WTC11 (cell line): ENCODE measurements at regions not wholly inside any gene's neighbourhood (a gene's known extent, or its start where the extent isn't known, plus 50 kb on each side); places are given as distances from the start of the nearest gene placed in this dataset.

Experiments used
- ATAC-seq: fragments of 200-7000 bp; cut with Tn5 transposase; 2 replicates; pipeline ENCODE4 v1.10.0; 2021; ENCODE audit warnings: mild to moderate bottlenecking, moderate library complexity
- CTCF ChIA-PET: fragments of 300-600 bp; sonication (Branson Sonifier 250); formaldehyde crosslinking; loops from one replicate; lab custom pipeline; 2021; ENCODE audit warnings: antibody characterized with exemption; lab: Charles Lee
- POLR2A ChIA-PET: fragments of 350-600 bp; sonication (Branson Sonifier 250); formaldehyde crosslinking; loops from one replicate; lab custom pipeline; 2021; ENCODE audit warnings: antibody characterized with exemption; lab: Charles Lee
- DNase-seq: peaks from one replicate; pipeline ENCODE4 v3.0.0; 2021; ENCODE audit warnings: low spot score
- H3K27ac Mint-ChIP-seq: 2 replicates; pipeline ENCODE4 v1.8.0; 2021; ENCODE audit warnings: mixed read lengths
- H3K27me3 Mint-ChIP-seq: 2 replicates; pipeline ENCODE4 v1.8.0; 2021; ENCODE audit warnings: low read depth, mild to moderate bottlenecking, moderate library complexity, mixed read lengths
- H3K36me3 Mint-ChIP-seq: 2 replicates; pipeline ENCODE4 v1.8.0; 2021; ENCODE audit warnings: mixed read lengths
- H3K4me1 Mint-ChIP-seq: 2 replicates; pipeline ENCODE4 v1.8.0; 2022; ENCODE audit warnings: mixed read lengths
- H3K4me3 Mint-ChIP-seq: 2 replicates; pipeline ENCODE4 v1.8.0; 2021; ENCODE audit warnings: mild to moderate bottlenecking, moderate library complexity, mixed read lengths
- H3K9me3 Mint-ChIP-seq: 2 replicates; pipeline ENCODE4 v1.8.0; 2021; ENCODE audit warnings: mixed read lengths
- ATF1 ChIP-seq: sonication (generic); formaldehyde crosslinking; IDR thresholded peaks from 2 replicates; pipeline ENCODE4 v1.8.1; 2023; ENCODE audit warnings: mild to moderate bottlenecking, moderate library complexity, missing genetic modification reagents
- EMX1 ChIP-seq: fragments of 250-450 bp; sonication (Bioruptor Pico); IDR thresholded peaks from 2 replicates; pipeline ENCODE4 v1.8.0; 2021; ENCODE audit warnings: mild to moderate bottlenecking
- ESRRA ChIP-seq: sonication (generic); formaldehyde crosslinking; IDR thresholded peaks from 2 replicates; pipeline ENCODE4 v1.8.1; 2022; ENCODE audit warnings: mild to moderate bottlenecking, missing genetic modification reagents, borderline replicate concordance
- FOXK1 ChIP-seq: sonication (generic); formaldehyde crosslinking; IDR thresholded peaks from 2 replicates; pipeline ENCODE4 v1.8.0; 2022; ENCODE audit warnings: mild to moderate bottlenecking, moderate library complexity, missing genetic modification reagents
- GTF2I ChIP-seq: fragments of 250-450 bp; sonication (Bioruptor Pico); conservative IDR thresholded peaks from 2 replicates; pipeline ENCODE4 v1.4.0; 2021; ENCODE audit warnings: mild to moderate bottlenecking
- MYBL2 ChIP-seq: sonication (generic); formaldehyde crosslinking; IDR thresholded peaks from 2 replicates; pipeline ENCODE4 v1.8.1; 2023; ENCODE audit warnings: mild to moderate bottlenecking, moderate library complexity, missing genetic modification reagents
- NFE2L1 ChIP-seq: sonication (generic); formaldehyde crosslinking; IDR thresholded peaks from 2 replicates; pipeline ENCODE4 v1.8.1; 2023; ENCODE audit warnings: missing genetic modification reagents
- NFYB ChIP-seq: sonication (generic); formaldehyde crosslinking; conservative IDR thresholded peaks from 2 replicates; pipeline ENCODE4 v1.8.0; 2022; ENCODE audit warnings: low read depth, missing genetic modification reagents
- NR2C2 ChIP-seq: sonication (generic); formaldehyde crosslinking; IDR thresholded peaks from 2 replicates; pipeline ENCODE4 v1.8.0; 2022; ENCODE audit warnings: mild to moderate bottlenecking, missing genetic modification reagents
- PRRX2 ChIP-seq: fragments of 250-450 bp; sonication (Bioruptor Pico); IDR thresholded peaks from 2 replicates; pipeline ENCODE4 v1.8.0; 2021; ENCODE audit warnings: mild to moderate bottlenecking
- RORB ChIP-seq: fragments of 250-450 bp; sonication (Bioruptor Pico); IDR thresholded peaks from 2 replicates; pipeline ENCODE4 v1.9.0; 2021; ENCODE audit warnings: mild to moderate bottlenecking
- SMAD4 ChIP-seq: sonication (generic); formaldehyde crosslinking; IDR thresholded peaks from 2 replicates; pipeline ENCODE4 v1.8.0; 2022; ENCODE audit warnings: mild to moderate bottlenecking, missing genetic modification reagents
- SP1 ChIP-seq: sonication (generic); formaldehyde crosslinking; conservative IDR thresholded peaks from 2 replicates; pipeline ENCODE4 v1.8.1; 2022; ENCODE audit warnings: missing genetic modification reagents
- TP53 ChIP-seq: sonication (generic); formaldehyde crosslinking; IDR thresholded peaks from 2 replicates; pipeline ENCODE4 v1.8.1; 2023; ENCODE audit warnings: mild to moderate bottlenecking, missing genetic modification reagents
- ZNF138 ChIP-seq: sonication (generic); formaldehyde crosslinking; conservative IDR thresholded peaks from 2 replicates; pipeline ENCODE4 v1.8.1; 2022; ENCODE audit warnings: mild to moderate bottlenecking, moderate library complexity, missing genetic modification reagents
- ZNF263 ChIP-seq: sonication (generic); formaldehyde crosslinking; IDR thresholded peaks from 2 replicates; pipeline ENCODE4 v1.8.1; 2022; ENCODE audit warnings: low read depth, mild to moderate bottlenecking, moderate library complexity, missing genetic modification reagents
- ZNF317 ChIP-seq: sonication (generic); formaldehyde crosslinking; IDR thresholded peaks from 2 replicates; pipeline ENCODE4 v1.8.1; 2023; ENCODE audit warnings: low read depth, mild to moderate bottlenecking, moderate library complexity, missing genetic modification reagents, borderline replicate concordance
- ZNF423 ChIP-seq: fragments of 250-450 bp; sonication (Bioruptor Pico); IDR thresholded peaks from 2 replicates; pipeline ENCODE4 v2.1.2; 2022; ENCODE audit warnings: mild to moderate bottlenecking, moderate library complexity
- ZNF671 ChIP-seq: fragments of 250-450 bp; sonication (Bioruptor Pico); IDR thresholded peaks from 2 replicates; pipeline ENCODE4 v1.8.0; 2021; ENCODE audit warnings: mild to moderate bottlenecking
- TF ChIP-seq, protein P1 (sequence below): sonication (generic); formaldehyde crosslinking; IDR thresholded peaks from 2 replicates; pipeline ENCODE4 v1.8.1; 2022; ENCODE audit warnings: mild to moderate bottlenecking, missing genetic modification reagents, moderate library complexity, borderline replicate concordance
- TF ChIP-seq, protein P2 (sequence below): sonication (generic); formaldehyde crosslinking; IDR thresholded peaks from 2 replicates; pipeline ENCODE4 v1.8.1; 2022; ENCODE audit warnings: missing genetic modification reagents, borderline replicate concordance
- TF ChIP-seq, protein P3 (sequence below): sonication (generic); formaldehyde crosslinking; IDR thresholded peaks from 2 replicates; pipeline ENCODE4 v1.8.0; 2022; ENCODE audit warnings: missing genetic modification reagents
- TF ChIP-seq, protein P4 (sequence below): sonication (generic); formaldehyde crosslinking; IDR thresholded peaks from 2 replicates; pipeline ENCODE4 v1.8.1; 2022; ENCODE audit warnings: low read depth, mild to moderate bottlenecking, moderate library complexity, missing genetic modification reagents, borderline replicate concordance
- TF ChIP-seq, protein P5 (sequence below): fragments of 250-450 bp; sonication (Bioruptor Pico); IDR thresholded peaks from 2 replicates; pipeline ENCODE4 v1.8.0; 2021; ENCODE audit warnings: mild to moderate bottlenecking
- TF ChIP-seq, protein P6 (sequence below): fragments of 200-600 bp; IDR thresholded peaks from 2 replicates; pipeline ENCODE4 v1.8.0; 2022; ENCODE audit warnings: antibody characterized with exemption

DNA sequence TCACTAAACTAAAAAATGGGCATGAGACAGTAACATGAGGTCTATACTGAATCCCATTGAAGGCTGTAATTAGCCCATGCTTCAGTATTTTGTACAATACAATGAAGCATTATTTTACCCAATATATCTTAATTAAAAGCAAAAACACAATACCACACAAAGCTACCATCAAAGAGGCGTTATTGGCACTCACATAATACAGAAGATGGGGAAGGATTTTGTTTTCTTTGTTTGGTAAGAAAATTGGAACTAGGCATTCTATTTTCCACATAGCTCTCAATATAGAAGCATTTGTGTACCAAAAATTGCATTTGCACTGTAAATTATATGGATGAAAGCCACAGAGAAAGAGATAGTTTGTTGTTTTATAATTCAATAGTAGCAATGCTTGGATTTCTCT lies 761.0 kb downstream of the EFNA5 start:
- H3K36me3 Mint-ChIP-seq = peaks cover 6% of the 10 kb centered on the region
- POLR2A ChIA-PET = no interaction called here
- CTCF ChIA-PET = no interaction called here
- H3K27ac Mint-ChIP-seq = no peak overlapping the region
- no peak for DNase-seq
- H3K4me1 Mint-ChIP-seq = peaks cover 24% of the 10 kb centered on the region
- peaks cover 9% of the 10 kb centered on the region; the same call in 1 of the 2 replicates for H3K9me3 Mint-ChIP-seq
- ATAC-seq = no peak
- TF ChIP-seq ZNF317 (CRISPR knock-in tag) (no peak), NR2C2 (no peak)
- TF ChIP-seq, protein P1, sequence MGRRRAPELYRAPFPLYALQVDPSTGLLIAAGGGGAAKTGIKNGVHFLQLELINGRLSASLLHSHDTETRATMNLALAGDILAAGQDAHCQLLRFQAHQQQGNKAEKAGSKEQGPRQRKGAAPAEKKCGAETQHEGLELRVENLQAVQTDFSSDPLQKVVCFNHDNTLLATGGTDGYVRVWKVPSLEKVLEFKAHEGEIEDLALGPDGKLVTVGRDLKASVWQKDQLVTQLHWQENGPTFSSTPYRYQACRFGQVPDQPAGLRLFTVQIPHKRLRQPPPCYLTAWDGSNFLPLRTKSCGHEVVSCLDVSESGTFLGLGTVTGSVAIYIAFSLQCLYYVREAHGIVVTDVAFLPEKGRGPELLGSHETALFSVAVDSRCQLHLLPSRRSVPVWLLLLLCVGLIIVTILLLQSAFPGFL (CRISPR knock-in tag) = no peak
- no peak overlapping the region for H3K4me3 Mint-ChIP-seq
- H3K27me3 Mint-ChIP-seq = no peaks in the 10 kb centered on the region

DNA sequence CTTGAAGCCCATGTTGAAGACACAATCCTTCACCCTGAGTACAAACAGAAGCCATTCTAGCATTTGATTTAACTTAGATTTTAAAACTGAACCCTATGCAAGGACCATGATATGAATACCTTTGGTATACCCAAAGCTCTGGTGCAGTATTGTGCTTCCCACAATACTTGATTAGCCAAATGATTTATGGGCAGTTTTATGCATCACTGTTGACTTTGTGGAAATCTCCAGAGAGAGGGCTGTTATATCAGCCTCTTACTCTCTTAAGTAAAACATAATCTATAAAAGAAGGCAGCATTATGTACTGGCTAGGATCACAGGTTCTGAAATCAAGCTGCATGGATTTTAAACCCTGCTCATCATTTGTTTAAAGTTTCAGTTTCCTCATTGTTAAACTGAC lies 762.8 kb downstream of the EFNA5 start:
- Mint-ChIP-seq H3K4me3 (no peak overlapping the region), H3K9me3 (no peaks in the 10 kb centered on the region)
- TF ChIP-seq SMAD4 = no peak
- TF ChIP-seq NR2C2 = no peak
- no peak for TF ChIP-seq PRRX2 (CRISPR knock-in tag)
- TF ChIP-seq ATF1 (CRISPR knock-in tag) = no peak
- no peak for TF ChIP-seq ZNF263
- TF ChIP-seq, protein P2, sequence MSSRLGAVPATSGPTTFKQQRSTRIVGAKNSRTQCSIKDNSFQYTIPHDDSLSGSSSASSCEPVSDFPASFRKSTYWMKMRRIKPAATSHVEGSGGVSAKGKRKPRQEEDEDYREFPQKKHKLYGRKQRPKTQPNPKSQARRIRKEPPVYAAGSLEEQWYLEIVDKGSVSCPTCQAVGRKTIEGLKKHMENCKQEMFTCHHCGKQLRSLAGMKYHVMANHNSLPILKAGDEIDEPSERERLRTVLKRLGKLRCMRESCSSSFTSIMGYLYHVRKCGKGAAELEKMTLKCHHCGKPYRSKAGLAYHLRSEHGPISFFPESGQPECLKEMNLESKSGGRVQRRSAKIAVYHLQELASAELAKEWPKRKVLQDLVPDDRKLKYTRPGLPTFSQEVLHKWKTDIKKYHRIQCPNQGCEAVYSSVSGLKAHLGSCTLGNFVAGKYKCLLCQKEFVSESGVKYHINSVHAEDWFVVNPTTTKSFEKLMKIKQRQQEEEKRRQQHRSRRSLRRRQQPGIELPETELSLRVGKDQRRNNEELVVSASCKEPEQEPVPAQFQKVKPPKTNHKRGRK = no peak
- no peak for TF ChIP-seq RORB (CRISPR knock-in tag)
- TF ChIP-seq MYBL2 (CRISPR knock-in tag) = no peak
- TF ChIP-seq ZNF138 (CRISPR knock-in tag) = no peak
- TF ChIP-seq, protein P3, sequence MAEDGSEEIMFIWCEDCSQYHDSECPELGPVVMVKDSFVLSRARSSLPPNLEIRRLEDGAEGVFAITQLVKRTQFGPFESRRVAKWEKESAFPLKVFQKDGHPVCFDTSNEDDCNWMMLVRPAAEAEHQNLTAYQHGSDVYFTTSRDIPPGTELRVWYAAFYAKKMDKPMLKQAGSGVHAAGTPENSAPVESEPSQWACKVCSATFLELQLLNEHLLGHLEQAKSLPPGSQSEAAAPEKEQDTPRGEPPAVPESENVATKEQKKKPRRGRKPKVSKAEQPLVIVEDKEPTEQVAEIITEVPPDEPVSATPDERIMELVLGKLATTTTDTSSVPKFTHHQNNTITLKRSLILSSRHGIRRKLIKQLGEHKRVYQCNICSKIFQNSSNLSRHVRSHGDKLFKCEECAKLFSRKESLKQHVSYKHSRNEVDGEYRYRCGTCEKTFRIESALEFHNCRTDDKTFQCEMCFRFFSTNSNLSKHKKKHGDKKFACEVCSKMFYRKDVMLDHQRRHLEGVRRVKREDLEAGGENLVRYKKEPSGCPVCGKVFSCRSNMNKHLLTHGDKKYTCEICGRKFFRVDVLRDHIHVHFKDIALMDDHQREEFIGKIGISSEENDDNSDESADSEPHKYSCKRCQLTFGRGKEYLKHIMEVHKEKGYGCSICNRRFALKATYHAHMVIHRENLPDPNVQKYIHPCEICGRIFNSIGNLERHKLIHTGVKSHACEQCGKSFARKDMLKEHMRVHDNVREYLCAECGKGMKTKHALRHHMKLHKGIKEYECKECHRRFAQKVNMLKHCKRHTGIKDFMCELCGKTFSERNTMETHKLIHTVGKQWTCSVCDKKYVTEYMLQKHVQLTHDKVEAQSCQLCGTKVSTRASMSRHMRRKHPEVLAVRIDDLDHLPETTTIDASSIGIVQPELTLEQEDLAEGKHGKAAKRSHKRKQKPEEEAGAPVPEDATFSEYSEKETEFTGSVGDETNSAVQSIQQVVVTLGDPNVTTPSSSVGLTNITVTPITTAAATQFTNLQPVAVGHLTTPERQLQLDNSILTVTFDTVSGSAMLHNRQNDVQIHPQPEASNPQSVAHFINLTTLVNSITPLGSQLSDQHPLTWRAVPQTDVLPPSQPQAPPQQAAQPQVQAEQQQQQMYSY (CRISPR knock-in tag) = no peak
- TF ChIP-seq ESRRA (CRISPR knock-in tag) = no peak
- TF ChIP-seq NFYB = no peak
- TF ChIP-seq, all 79 proteins: peak for 0
- no peaks in the 10 kb centered on the region for H3K27me3 Mint-ChIP-seq
- H3K4me1 Mint-ChIP-seq = peaks cover 31% of the 10 kb centered on the region
- CTCF ChIA-PET = no interaction called here
- POLR2A ChIA-PET = no interaction called here
- no peak overlapping the region for H3K27ac Mint-ChIP-seq
- H3K36me3 Mint-ChIP-seq = no peaks in the 10 kb centered on the region
- DNase-seq = no peak
- ATAC-seq = no peak

DNA sequence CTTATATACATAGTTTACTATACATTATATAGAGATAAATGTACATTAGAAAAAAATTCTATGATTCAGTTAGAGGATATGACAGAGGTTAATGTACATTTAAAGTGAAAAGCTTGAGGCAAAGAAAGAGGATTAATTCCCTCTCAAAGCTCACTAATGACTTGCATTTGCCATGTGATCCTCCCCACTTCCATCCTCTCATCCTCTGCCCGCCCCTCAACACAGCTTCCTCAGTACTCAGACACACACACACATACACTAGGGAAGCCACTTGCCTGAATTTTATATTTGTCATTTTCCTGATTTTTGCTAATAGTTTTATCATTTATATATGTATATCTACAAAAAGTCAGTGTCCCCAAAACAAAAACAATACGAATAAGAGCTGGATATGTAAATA lies 764.5 kb downstream of the EFNA5 start:
- ChIA-PET POLR2A (no interaction called here), CTCF (no interaction called here)
- Mint-ChIP-seq H3K4me3 (no peak overlapping the region), H3K27me3 (no peaks in the 10 kb centered on the region), H3K36me3 (no peaks in the 10 kb centered on the region), H3K27ac (no peak overlapping the region), H3K9me3 (no peaks in the 10 kb centered on the region), H3K4me1 (peaks cover 31% of the 10 kb centered on the region)
- DNase-seq (no peak), ATAC-seq (0 out of 2 replicates have a peak, but pooled peaks have one; percentile 51)
- no peak for TF ChIP-seq TP53 (CRISPR knock-in tag)
- no peak for TF ChIP-seq EMX1
- TF ChIP-seq GTF2I = no peak
- TF ChIP-seq FOXK1 (CRISPR knock-in tag) = no peak
- TF ChIP-seq PRRX2 (CRISPR knock-in tag) = no peak
- no peak for TF ChIP-seq ZNF423
- TF ChIP-seq, protein P4, sequence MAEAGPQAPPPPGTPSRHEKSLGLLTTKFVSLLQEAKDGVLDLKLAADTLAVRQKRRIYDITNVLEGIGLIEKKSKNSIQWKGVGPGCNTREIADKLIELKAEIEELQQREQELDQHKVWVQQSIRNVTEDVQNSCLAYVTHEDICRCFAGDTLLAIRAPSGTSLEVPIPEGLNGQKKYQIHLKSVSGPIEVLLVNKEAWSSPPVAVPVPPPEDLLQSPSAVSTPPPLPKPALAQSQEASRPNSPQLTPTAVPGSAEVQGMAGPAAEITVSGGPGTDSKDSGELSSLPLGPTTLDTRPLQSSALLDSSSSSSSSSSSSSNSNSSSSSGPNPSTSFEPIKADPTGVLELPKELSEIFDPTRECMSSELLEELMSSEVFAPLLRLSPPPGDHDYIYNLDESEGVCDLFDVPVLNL (CRISPR knock-in tag) = no peak
- TF ChIP-seq, protein P5, sequence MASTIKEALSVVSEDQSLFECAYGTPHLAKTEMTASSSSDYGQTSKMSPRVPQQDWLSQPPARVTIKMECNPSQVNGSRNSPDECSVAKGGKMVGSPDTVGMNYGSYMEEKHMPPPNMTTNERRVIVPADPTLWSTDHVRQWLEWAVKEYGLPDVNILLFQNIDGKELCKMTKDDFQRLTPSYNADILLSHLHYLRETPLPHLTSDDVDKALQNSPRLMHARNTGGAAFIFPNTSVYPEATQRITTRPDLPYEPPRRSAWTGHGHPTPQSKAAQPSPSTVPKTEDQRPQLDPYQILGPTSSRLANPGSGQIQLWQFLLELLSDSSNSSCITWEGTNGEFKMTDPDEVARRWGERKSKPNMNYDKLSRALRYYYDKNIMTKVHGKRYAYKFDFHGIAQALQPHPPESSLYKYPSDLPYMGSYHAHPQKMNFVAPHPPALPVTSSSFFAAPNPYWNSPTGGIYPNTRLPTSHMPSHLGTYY (CRISPR knock-in tag) = no peak
- TF ChIP-seq ZNF671 (CRISPR knock-in tag) = no peak
- TF ChIP-seq, protein P6, sequence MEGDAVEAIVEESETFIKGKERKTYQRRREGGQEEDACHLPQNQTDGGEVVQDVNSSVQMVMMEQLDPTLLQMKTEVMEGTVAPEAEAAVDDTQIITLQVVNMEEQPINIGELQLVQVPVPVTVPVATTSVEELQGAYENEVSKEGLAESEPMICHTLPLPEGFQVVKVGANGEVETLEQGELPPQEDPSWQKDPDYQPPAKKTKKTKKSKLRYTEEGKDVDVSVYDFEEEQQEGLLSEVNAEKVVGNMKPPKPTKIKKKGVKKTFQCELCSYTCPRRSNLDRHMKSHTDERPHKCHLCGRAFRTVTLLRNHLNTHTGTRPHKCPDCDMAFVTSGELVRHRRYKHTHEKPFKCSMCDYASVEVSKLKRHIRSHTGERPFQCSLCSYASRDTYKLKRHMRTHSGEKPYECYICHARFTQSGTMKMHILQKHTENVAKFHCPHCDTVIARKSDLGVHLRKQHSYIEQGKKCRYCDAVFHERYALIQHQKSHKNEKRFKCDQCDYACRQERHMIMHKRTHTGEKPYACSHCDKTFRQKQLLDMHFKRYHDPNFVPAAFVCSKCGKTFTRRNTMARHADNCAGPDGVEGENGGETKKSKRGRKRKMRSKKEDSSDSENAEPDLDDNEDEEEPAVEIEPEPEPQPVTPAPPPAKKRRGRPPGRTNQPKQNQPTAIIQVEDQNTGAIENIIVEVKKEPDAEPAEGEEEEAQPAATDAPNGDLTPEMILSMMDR = no peak
- TF ChIP-seq NFE2L1 (CRISPR knock-in tag) = no peak
- no peak for TF ChIP-seq SP1 (CRISPR knock-in tag)
- no peak for TF ChIP-seq ZNF317 (CRISPR knock-in tag)
